ENCODE measurements at regions not wholly inside any gene's neighbourhood (a gene's known extent, or its start where the extent isn't known, plus 50 kb on each side); places are given as distances from the start of the nearest gene placed in this dataset.

GRCh38 chr3:107870943-107871638 lies 219.7 kb downstream of the CD47 start:
- no peak for TF ChIP-seq CTCF (conservative IDR thresholded peaks at IDR 0.05; ENCODE audit: low read depth, low read length)
- TF ChIP-seq EZH2 (IDR thresholded peaks at IDR 0.05; ENCODE audit: low read length, unreplicated experiment), result no peak
- no peak for TF ChIP-seq EZH2phosphoT487 (IDR thresholded peaks at IDR 0.05; ENCODE audit: borderline replicate concordance, low read length)

Measured in PC-3 (cell line).